ENCODE measurements at regions not wholly inside any gene's neighbourhood (a gene's known extent, or its start where the extent isn't known, plus 50 kb on each side); places are given as distances from the start of the nearest gene placed in this dataset.
"Not testable (repeated sequence)": the region's sequence is repeated elsewhere in the genome, so short reads cannot be mapped to it uniquely, and the experiment has no call there.

GRCh38 chr2:104904889-104905288 is 51.0 kb downstream of the POU3F3 start:
- DNase-seq, result no peak

- no peak for DNase-seq
Measured at GRCh38 chr2:104909317-104909716, 55.4 kb downstream of the POU3F3 start.

- DNase-seq, result no peak
Measured at GRCh38 chr2:104914509-104914908, 60.6 kb downstream of the POU3F3 start.

- DNase-seq, result no peak
Measured at GRCh38 chr2:104915107-104915793, 61.3 kb downstream of the POU3F3 start.

- no peak for DNase-seq
Measured at GRCh38 chr2:104919127-104919526, 65.2 kb downstream of the POU3F3 start.

- no peak for DNase-seq
Measured at GRCh38 chr2:104923665-104924064, 69.8 kb downstream of the POU3F3 start.

- no peak for DNase-seq
Measured at GRCh38 chr2:104929663-104930062, 75.7 kb downstream of the POU3F3 start.

GRCh38 chr2:104930732-104931131 is 76.8 kb downstream of the POU3F3 start:
- no peak for DNase-seq

GRCh38 chr2:104932243-104932642 is 78.3 kb downstream of the POU3F3 start:
- no peak for DNase-seq

GRCh38 chr2:104933151-104933917 is 79.4 kb downstream of the POU3F3 start:
- no peak for DNase-seq

- no peak for DNase-seq
Measured at GRCh38 chr2:104936527-104936926, 82.6 kb downstream of the POU3F3 start.

- DNase-seq, result no peak
Measured at GRCh38 chr2:104938231-104938941, 84.5 kb downstream of the POU3F3 start.

- DNase-seq, result no peak
Measured at GRCh38 chr2:104939570-104940217, 85.8 kb downstream of the POU3F3 start.

- no peak for DNase-seq
Measured at GRCh38 chr2:104944495-104944894, 90.6 kb downstream of the POU3F3 start.

- no peak for DNase-seq
Measured at GRCh38 chr2:104945121-104945520, 91.2 kb downstream of the POU3F3 start.

GRCh38 chr2:104945866-104946265 is 92.0 kb downstream of the POU3F3 start:
- no peak for DNase-seq

- DNase-seq, result not testable (repeated sequence)
Measured at GRCh38 chr2:104947456-104947855, 90.4 kb upstream of the MRPS9 start.

- DNase-seq, result no peak
Measured at GRCh38 chr2:104952976-104953375, 84.9 kb upstream of the MRPS9 start.

- no peak for DNase-seq
Measured at GRCh38 chr2:104965900-104966299, 72.0 kb upstream of the MRPS9 start.

GRCh38 chr2:104969564-104969963 is 68.3 kb upstream of the MRPS9 start:
- DNase-seq, result no peak

GRCh38 chr2:104975371-104975770 is 62.5 kb upstream of the MRPS9 start:
- DNase-seq, result no peak

GRCh38 chr2:104975851-104976250 is 62.0 kb upstream of the MRPS9 start:
- no peak for DNase-seq

- peak; percentile 6 for DNase-seq
Measured at GRCh38 chr2:104976603-104977120, 61.2 kb upstream of the MRPS9 start.
